SH-SY5Y (cell line): ENCODE measurements at regions not wholly inside any gene's neighbourhood (a gene's known extent, or its start where the extent isn't known, plus 50 kb on each side); places are given as distances from the start of the nearest gene placed in this dataset.

Experiments used
- GATA2 ChIP-seq: IDR thresholded peaks from 2 replicates; pipeline ENCODE4 v1.6.1; 2011; ENCODE audit warnings: mild to moderate bottlenecking, low read depth, low read length
- GATA3 ChIP-seq: IDR thresholded peaks from 2 replicates; pipeline ENCODE4 v1.6.1; 2011; ENCODE audit warnings: low read depth, mild to moderate bottlenecking, low read length, moderate library complexity

DNA sequence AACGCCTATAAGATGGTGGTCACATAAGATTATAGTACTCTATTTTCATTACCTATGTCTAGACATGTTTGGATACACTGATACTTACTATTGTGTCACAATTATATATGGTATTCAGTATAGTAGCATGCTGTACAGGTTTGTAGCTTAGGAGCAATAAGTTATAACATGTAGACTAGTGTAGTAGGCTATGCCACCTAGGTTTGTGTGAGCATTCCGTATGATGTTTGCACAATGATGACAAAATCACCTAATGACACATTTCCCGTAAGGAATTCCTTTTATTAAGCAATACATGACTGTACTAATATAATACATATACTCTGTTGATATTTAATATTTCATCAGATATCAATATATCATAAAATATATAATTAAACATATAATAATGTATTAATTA is 540.7 kb downstream of the BMP2 start:
- TF ChIP-seq GATA3: no peak
- TF ChIP-seq GATA2: no peak
